GM18502 (cell line): ENCODE measurements at regions not wholly inside any gene's neighbourhood (a gene's known extent, or its start where the extent isn't known, plus 50 kb on each side); places are given as distances from the start of the nearest gene placed in this dataset.
"Not testable (repeated sequence)": the region's sequence is repeated elsewhere in the genome, so short reads cannot be mapped to it uniquely, and the experiment has no call there.

Experiments used
- ATAC-seq: cut with Tn5 transposase; IDR thresholded peaks from one replicate; pipeline ENCODE4 v1.9.1; 2021; ENCODE audit warnings: mild to moderate bottlenecking; ENCODE audit not compliant: unreplicated experiment, poor library complexity

- not testable (repeated sequence) for ATAC-seq
These were observed 611.3 kb upstream of the FAM98A start for GRCh38 chr2:34210382-34210781.

GRCh38 chr2:34204560-34204959 is 605.5 kb upstream of the FAM98A start:
- ATAC-seq, result no peak

GRCh38 chr2:34201099-34201498 is 602.0 kb upstream of the FAM98A start:
- no peak for ATAC-seq

GRCh38 chr2:34199971-34200370 is 600.9 kb upstream of the FAM98A start:
- no peak for ATAC-seq

DNA sequence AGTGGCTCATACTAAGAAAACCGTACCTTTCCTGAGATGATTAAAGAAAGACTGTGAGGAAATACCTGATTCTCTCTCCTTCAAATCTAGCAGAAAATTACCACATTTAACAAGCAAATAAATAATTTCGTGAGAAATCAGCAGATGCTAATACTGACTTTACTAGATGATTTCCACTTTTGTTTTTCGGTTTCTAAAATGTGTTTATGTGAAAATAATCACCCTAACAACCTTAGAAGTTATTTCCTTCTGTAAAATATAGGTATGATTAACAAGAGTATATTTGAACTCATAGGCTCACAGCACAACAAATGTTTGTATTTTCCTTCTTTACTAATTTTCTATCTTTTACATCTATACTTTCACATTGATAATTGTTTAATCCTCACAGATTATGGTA is 594.1 kb upstream of the FAM98A start:
- ATAC-seq, result no peak

DNA sequence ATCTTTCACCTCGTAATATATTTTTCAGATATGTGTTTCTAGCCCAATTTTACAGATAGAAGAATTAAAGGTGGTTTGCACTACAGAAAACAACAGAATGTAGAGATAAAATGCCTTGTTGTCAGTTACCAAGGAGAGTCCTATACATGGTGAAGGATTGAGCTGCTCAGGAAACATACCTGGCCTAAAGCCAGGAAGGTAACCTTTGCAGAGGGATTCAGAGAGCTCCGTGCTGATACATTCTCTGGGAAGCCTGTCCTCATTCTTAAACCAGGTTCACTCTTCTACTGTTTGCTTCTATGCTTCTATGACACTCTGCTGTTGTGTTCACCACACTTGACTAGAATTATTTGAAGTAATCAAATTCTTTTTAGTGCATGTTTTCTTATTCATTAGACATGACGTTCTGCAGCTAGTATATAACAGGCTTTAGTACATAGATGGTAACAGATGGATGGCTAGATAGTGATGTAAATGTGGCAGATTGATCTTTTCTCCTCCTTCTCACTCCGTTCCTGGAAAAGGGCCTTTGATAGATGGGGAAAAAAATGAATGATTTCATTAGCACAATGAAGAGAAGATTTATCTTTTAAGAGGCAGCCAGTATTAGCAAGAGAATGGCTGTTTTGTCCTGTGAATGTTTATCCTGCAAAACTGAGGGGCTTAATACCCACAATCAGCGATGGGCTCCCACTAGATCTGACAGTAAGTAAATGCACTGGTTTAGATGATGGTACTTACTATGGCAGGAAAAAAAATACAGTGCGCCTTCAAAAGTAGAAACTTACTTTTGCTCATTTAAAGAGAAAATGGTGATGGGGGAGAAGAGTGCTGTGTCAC is 589.6 kb upstream of the FAM98A start:
- no peak for ATAC-seq

DNA sequence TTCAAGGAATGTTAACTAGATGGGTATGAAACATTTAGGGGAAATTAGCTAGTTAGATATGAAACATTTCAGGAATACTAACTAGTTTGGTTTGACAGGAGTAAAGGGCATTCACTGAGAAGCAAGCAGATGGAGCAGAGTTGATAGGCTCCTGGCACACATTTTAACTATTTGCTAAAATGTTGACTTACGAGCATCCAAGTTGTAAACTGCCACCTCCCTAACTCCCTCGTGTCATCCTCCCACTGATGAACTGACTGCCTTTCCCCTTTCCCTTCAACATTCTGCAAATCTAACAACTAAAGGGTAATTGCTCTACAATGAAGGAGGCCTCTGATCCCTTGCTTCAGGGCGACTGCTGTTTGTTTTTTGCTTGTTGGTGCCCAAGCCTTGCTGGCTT is 580.4 kb upstream of the FAM98A start:
- no peak for ATAC-seq

GRCh38 chr2:34178482-34178881 is 579.4 kb upstream of the FAM98A start:
- no peak for ATAC-seq

DNA sequence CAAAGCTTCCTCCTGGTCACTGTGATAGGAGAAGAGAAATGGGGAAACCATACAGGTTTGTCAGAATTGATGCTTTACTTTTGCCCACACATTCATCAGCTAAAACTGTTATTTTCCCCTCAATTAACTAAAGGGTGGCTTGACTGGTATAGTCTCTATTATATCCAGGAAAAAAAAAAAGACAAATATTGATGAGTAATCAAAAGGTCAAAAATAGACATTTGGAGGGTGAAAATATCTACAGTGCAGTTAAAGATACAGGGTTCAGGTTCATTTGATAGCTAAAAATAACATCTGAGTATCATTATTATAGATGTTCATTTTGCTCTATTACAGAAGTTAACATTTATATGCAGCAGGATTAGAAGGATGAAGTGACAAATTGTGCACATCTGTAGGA is 577.6 kb upstream of the FAM98A start:
- no peak for ATAC-seq

DNA sequence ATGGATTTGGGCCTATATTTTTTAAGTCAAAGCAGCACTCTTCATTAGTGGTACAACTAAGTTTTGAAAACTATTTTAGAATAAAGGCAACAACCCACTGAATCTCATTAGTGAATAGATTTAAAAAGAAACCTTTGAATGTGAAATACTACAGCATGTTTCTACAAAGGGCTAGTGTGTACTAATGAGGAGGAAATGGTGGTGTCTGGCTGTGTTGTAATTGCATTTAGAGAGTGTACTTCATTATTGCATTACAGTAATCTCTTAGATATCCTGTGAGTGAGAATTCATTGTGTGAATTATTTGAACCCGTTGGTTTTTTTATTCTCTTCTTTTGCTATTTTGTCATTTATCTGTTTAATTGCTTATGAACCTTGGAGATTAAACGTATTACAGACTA is 575.4 kb upstream of the FAM98A start:
- ATAC-seq, result no peak

DNA sequence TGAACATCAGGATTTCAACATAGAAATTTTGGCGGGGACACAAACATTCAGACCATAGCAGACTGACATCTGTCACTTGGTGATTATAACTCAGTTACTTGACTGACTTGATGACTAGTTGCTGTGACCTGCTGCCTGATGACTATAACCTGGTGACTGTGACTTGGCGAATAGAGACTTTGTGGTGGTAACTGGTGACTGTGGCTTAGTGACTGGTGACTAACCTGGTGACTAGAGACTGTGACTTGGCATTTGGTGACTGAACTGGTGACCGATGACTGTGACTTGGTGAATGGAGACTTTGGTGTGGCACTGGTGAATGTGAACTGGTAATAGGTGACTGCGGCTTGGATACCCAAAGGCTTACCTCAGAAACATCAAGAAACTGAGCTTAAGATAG is 563.1 kb upstream of the FAM98A start:
- no peak for ATAC-seq

GRCh38 chr2:34161549-34161948 is 562.5 kb upstream of the FAM98A start:
- no peak for ATAC-seq

DNA sequence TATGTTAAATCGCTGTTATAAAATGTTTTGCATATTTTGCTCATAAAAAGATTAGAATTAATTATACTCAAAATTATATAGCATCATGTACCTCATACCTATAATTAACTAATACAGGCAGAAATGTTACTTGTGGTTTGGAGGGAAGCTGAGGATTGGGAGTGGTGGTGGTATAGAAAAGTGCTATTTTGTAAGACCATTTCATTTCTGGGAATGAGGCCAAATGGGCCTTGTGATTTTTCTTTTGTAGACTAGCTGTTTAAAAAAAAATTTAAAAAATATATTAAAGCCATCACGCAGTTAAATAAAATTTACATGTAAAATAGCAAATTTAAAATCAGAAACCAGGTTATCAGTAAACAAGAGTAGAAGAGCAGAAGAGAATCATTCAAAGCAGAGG is 560.8 kb upstream of the FAM98A start:
- ATAC-seq, result no peak

GRCh38 chr2:34153484-34153883 is 554.4 kb upstream of the FAM98A start:
- no peak for ATAC-seq

GRCh38 chr2:34147780-34148179 is 548.7 kb upstream of the FAM98A start:
- ATAC-seq, result no peak

- no peak for ATAC-seq
These were observed 544.0 kb upstream of the FAM98A start for GRCh38 chr2:34143149-34143548.

GRCh38 chr2:34142531-34143008 is 543.5 kb upstream of the FAM98A start:
- ATAC-seq, result not testable (repeated sequence)

DNA sequence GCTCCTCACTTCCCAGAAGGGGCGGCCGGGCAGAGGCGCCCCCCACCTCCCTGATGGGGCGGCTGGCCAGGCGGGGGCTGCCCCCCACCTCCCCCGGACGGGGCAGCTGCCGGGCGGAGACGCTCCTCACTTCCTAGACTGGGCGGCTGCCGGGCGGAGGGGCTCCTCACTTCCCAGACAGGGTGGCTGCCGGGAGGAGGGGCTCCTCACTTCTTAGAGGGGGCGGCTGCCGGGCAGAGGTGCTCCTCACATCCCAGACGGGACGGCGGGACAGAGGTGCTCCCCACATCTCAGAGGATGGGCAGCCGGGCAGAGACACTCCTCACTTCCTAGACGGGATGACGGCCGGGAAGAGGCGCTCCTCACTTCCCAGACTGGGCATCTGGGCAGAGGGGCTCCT is 534.0 kb upstream of the FAM98A start:
- ATAC-seq, result not testable (repeated sequence)

DNA sequence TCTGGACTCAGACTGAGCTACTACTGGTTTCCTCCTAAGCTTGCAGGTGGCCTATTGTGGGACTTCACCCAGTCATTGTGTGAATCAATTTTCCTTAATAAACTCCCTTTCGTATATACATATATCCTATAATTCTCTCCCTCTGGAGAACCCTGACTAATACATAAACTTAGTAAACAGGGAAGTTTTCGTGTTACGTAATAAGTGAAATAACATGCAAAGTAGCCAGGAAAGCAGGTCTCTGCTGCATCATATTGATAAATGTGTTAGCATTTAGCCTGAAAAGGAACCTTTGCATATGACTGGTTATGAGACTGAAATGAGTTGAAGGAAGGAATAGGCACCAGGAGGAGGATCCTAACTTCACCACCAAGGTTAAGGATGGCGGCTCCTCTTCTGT is 527.2 kb upstream of the FAM98A start:
- no peak for ATAC-seq

- ATAC-seq, result no peak
These were observed 525.1 kb upstream of the FAM98A start for GRCh38 chr2:34123996-34124785.

GRCh38 chr2:34121076-34121475 is 522.0 kb upstream of the FAM98A start:
- ATAC-seq, result no peak
